IPS-20b (cell line): ENCODE measurements at regions not wholly inside any gene's neighbourhood (a gene's known extent, or its start where the extent isn't known, plus 50 kb on each side); places are given as distances from the start of the nearest gene placed in this dataset.

ENCODE experiments used
- H3K27ac ChIP-seq: one replicate; pipeline ENCODE4 v1.5.1; 2013; ENCODE audit warnings: low read length
- H3K27me3 ChIP-seq: 2 replicates; pipeline ENCODE4 v1.6.1; 2013; ENCODE audit warnings: mild to moderate bottlenecking, low read length, inconsistent platforms; ENCODE audit not compliant: insufficient read depth
- H3K36me3 ChIP-seq: 2 replicates; pipeline ENCODE4 v1.6.1; 2013; ENCODE audit warnings: low read depth, mild to moderate bottlenecking, inconsistent platforms, low read length, moderate library complexity; ENCODE audit not compliant: insufficient read depth
- H3K4me1 ChIP-seq: 2 replicates; pipeline ENCODE4 v1.6.1; 2013; ENCODE audit warnings: mild to moderate bottlenecking, control low read depth, inconsistent platforms, low read length, moderate library complexity; ENCODE audit not compliant: insufficient read depth
- H3K4me3 ChIP-seq: 2 replicates; pipeline ENCODE4 v1.5.1; 2013; ENCODE audit warnings: mild to moderate bottlenecking, low read length, inconsistent platforms
- H3K9ac ChIP-seq: 2 replicates; pipeline ENCODE4 v1.6.1; 2013; ENCODE audit warnings: low read depth, mild to moderate bottlenecking, inconsistent platforms, low read length, moderate library complexity
- H3K9me3 ChIP-seq: 2 replicates; pipeline ENCODE4 v1.6.1; 2013; ENCODE audit warnings: mild to moderate bottlenecking, low read depth, low read length, inconsistent platforms; ENCODE audit not compliant: insufficient read depth

- H3K27me3 ChIP-seq, result no peaks in the 10 kb centered on the region
- no peak overlapping the region for H3K9ac ChIP-seq
- H3K27ac ChIP-seq, result no peak overlapping the region
Observed at GRCh38 chr11:86724137-86724536, 51.7 kb upstream of the ME3 start.

DNA sequence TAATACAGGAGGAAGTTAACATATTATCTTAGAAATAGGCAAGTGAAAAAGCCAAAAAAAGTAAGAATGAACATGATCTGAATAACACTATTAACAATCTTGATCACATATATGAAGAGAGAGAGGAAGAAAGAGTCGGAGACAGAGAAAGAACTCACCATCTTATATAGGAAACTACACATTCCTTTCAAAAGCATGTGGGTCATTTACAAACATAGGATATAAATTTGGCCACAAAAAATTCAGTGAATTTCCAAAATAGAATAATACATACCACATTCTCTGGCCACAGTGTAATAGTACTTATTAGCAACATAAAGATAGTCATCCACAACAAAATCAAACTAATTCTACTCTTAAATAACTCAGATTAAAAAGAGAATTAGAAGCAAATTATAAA is 50.9 kb upstream of the ME3 start:
- H3K9ac ChIP-seq, result no peak overlapping the region
- no peak overlapping the region for H3K27ac ChIP-seq
- H3K4me3 ChIP-seq, result no peak overlapping the region
- H3K9me3 ChIP-seq, result peaks cover 11% of the 10 kb centered on the region
- H3K36me3 ChIP-seq, result no peaks in the 10 kb centered on the region
- H3K27me3 ChIP-seq, result no peaks in the 10 kb centered on the region
- peaks cover 5% of the 10 kb centered on the region; the same call in 1 of the 2 replicates for H3K4me1 ChIP-seq

More at GRCh38 chr11:86724137-86724536, 51.7 kb upstream of the ME3 start:
- Histone ChIP-seq H3K4me1 (peaks cover 5% of the 10 kb centered on the region; the same call in 1 of the 2 replicates), H3K4me3 (no peak overlapping the region), H3K9me3 (peaks cover 11% of the 10 kb centered on the region), H3K36me3 (no peaks in the 10 kb centered on the region)

DNA sequence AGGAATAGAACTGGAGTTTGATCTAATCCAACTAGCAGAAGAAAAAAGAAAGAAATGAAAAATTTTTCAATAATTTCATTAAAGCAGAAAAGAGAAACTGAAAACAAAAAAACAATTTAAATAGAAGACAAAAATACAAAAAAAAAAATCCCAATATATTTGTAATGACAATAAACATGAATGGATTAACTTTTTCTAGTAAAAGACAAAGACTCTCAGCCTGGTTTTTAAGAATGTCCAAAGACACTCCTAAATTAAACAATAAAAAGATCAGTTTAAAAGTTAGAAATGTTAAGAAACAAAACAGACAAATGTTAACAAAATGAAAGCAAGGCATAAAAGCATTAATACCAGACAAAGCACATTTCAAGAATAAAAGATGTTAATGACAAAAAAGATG is 50.3 kb upstream of the ME3 start:
- H3K4me1 ChIP-seq, result peaks cover 5% of the 10 kb centered on the region; the same call in 1 of the 2 replicates
- H3K9me3 ChIP-seq, result peaks cover 11% of the 10 kb centered on the region
- no peak overlapping the region for H3K27ac ChIP-seq
- H3K36me3 ChIP-seq, result no peaks in the 10 kb centered on the region
- H3K9ac ChIP-seq, result no peak overlapping the region
- H3K4me3 ChIP-seq, result no peak overlapping the region
- no peaks in the 10 kb centered on the region for H3K27me3 ChIP-seq
